22Rv1 (cell line): ENCODE measurements at regions not wholly inside any gene's neighbourhood (a gene's known extent, or its start where the extent isn't known, plus 50 kb on each side); places are given as distances from the start of the nearest gene placed in this dataset.

Source experiments
- CTCF ChIP-seq: fragments of 450-650 bp; IDR thresholded peaks from 2 replicates; pipeline ENCODE4 v1.5.1; 2017; ENCODE audit warnings: mild to moderate bottlenecking
- ZFX ChIP-seq: fragments of 450-650 bp; IDR thresholded peaks from 2 replicates; pipeline ENCODE4 v1.6.1; 2017; ENCODE audit warnings: antibody characterized with exemption, borderline replicate concordance

GRCh38 chr3:5479229-5479799 is 291.8 kb downstream of the EDEM1 start:
- TF ChIP-seq CTCF: no peak
- TF ChIP-seq ZFX: no peak
